ENCODE measurements at regions not wholly inside any gene's neighbourhood (a gene's known extent, or its start where the extent isn't known, plus 50 kb on each side); places are given as distances from the start of the nearest gene placed in this dataset.

GRCh38 chr6:80939898-80940297 is 812.6 kb downstream of the TENT5A start:
- TF ChIP-seq CTCF (IDR thresholded peaks at IDR 0.05) (no peak), MAX (CRISPR knock-in tag; IDR thresholded peaks at IDR 0.05) (no peak), NFYB (CRISPR knock-in tag; conservative IDR thresholded peaks at IDR 0.05; ENCODE audit: low read depth) (no peak), ZNF425 (CRISPR knock-in tag; conservative IDR thresholded peaks at IDR 0.05) (no peak)

Data from WTC11 (cell line).